ENCODE measurements at regions not wholly inside any gene's neighbourhood (a gene's known extent, or its start where the extent isn't known, plus 50 kb on each side); places are given as distances from the start of the nearest gene placed in this dataset.
"Not testable (repeated sequence)": the region's sequence is repeated elsewhere in the genome, so short reads cannot be mapped to it uniquely, and the experiment has no call there.

DNA sequence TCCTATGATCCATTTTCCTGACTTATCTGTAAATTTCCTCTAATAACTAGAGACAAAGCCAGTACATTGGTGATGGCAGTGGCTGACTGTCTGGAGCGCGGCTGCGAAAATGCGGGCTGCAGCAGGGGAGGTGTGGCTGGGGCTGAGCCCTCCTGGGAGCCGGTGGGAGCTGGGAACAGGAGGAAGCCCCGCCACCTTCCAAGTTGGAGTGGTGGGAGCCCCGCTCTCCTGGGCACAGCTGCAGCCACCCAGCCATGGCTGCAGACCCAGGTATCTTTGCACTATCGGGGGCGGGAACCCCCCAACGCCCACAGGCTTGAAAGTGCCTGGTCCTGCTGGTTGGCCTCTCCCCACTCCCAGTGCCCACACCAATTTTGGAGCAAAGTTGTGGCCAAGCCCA is 633.0 kb upstream of the TMEFF2 start:
- DNase-seq, result no peak

DNA sequence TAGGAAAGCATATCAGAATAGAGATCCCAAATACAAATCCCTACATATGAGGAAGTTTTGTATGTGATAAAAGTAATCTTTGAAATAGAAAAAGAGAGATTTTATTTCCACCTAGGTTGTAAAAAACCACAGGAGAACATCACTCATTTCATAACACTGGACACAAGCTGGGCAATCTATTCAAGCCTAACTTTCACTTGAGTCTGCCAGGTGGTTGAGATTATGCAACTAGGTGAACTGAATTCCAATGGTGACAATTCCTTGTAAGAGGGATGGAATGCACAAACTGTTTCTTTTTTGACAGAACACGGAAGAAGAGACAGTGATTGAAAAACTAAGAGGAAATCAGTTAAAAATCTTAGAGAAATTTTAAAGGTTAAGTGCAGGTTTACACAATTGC is 619.6 kb upstream of the TMEFF2 start:
- no peak for DNase-seq

DNA sequence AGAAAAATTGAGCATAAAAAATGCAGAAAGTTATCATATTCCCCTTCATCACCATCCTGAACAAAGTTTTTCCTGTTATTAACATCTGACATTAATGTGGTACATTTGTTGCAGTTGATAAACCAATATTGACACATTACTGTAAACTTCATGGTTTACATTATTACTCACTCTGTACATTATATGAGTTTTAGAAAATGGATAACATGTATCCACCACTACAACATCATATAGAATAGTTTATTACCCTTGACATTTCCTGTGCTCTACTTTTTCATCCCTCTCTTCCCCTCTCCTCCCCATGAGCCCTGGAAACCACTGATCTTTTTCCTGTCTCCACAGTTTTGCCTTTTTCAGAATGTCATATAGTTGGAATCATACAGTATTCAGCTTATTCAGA is 618.6 kb upstream of the TMEFF2 start:
- no peak for DNase-seq

DNA sequence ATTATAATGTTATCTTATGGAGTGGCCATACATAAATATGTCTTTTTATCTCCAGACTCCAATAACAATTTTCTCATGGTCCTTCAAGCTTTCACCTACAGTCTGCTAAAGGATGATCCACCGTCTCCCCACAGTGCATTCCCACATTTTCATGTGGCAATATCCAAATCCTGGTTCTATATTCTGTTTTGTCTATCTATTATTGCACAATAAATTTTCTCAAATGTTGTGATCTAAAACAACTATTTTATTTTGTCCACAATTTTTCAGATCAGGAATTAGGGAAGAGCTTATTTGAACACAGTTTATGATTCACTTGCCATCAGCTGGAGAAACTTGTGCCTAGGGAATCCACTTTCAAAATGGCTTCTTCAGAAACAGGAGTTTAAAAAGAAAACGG is 614.4 kb upstream of the TMEFF2 start:
- no peak for DNase-seq

DNA sequence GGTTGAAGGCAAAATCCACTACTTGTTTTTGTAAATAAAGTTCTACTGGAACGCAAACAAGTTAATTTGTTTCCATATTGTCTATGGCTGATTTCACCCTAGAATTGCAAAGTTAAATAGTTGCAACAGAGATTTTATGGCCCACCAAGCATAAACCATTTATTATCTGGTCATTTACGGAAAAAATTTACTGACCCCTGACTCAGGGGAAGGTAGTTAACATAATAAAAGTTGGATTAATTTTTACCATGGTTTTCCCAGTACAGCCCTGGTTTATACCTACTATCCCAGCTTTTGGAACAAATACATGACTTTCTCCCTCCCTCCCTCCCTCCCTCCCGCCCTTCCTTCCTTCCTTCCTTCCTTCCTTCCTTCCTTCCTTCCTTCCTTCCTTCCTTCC is 588.9 kb upstream of the TMEFF2 start:
- no peak for DNase-seq

DNA sequence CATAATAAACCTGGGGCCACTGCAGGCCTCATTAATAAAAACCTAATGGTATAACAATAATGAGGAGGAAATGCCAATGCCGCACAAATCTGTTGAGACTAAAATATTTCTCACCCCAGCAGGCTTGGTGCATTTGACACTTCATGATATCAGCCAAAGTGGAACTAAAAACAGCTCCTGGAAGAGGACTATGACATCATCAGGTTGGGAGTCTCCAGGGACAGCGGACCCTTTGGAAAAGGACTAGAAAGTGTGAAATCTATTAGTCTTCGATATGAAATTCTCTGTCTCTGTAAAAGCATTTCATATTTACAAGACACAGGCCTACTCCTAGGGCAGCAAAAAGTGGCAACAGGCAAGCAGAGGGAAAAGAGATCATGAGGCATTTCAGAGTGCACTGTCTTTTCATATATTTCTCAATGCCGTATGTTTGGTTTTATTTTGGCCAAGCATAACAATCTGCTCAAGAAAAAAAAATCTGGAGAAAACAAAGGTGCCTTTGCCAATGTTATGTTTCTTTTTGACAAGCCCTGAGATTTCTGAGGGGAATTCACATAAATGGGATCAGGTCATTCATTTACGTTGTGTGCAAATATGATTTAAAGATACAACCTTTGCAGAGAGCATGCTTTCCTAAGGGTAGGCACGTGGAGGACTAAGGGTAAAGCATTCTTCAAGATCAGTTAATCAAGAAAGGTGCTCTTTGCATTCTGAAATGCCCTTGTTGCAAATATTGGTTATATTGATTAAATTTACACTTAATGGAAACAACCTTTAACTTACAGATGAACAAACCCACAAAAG is 580.9 kb upstream of the TMEFF2 start:
- DNase-seq, result no peak

DNA sequence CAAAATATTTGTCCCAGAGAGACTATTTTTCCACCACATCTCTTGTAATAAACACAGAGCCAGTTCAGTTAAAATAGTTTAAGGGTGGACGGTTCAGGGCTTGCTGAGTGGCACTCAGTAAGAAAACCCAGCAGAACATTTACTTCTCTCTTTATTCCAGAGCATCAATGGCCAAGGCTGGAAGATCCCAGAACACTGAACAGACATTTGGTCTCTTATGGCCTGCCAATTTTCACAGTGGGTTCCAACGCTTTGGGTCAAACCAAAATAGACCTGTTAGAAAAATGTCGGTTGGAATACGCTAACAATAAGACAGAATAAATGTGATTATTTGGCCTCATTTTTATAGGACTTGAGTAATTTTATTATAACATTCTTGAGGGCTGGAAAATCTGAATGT is 580.3 kb upstream of the TMEFF2 start:
- no peak for DNase-seq

DNA sequence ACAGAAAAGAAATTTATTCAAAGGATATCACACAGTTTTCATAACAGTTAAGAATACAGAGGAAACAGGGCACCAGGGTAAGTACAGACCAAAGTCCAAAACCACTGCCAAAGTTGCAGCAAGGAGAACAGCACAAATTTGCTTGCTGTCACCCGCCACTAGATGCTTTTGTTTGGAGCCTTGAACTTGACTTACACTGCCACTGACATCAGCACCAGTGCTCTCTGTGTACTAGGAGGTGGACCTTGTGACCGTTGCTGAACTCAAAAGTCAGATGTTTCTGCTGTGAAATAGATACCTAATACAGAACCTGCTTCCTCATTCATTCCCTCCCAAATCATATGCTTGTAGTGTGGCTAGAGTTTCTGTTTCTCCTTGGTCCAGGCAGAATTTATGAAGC is 578.3 kb upstream of the TMEFF2 start:
- DNase-seq, result no peak

DNA sequence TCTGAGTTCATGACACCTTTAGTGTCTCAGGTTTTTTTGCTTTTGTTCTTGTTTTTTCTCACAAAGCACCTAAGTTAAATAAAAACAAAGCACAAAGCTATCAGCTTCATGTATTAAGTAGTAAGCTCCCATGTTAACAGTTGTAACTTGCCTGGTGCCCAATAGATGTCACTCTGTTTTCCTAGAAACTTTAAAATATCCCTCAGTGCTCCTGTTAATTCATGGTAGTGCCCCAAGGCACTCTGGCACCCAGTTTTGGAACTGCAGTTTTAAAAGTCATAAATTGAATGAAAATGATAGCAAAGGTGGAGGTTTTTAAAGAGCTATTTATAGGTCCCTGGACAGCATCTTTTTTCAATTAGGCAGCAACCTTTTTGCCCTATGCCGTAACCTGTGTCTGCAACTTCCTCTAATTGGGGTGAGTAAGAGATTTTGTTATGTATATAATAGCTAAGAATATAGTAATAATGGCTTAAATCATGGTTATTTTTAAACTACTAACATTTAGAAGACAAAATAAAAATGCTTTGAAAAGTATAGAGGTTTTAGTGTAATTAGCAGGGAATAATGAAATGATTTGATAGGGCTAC is 555.0 kb upstream of the TMEFF2 start:
- no peak for DNase-seq

DNA sequence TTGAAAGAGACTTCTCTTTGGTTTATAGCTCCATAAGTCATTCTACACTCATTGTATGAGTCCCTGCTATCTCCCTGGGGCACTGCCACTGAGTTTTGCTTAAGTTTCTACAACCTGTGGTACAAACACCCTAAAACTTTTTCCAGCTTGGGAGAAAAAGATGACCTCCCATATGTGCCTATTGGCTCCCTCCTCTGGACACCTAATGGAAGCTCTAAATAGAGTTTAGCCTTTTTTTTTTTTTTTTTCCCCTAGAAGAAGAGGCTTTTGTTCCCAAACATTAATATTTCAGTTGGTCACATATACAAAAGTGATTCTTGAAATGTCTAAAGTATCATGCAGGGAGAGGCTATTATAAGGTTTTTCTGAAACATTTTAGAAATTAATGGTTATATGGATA is 547.2 kb upstream of the TMEFF2 start:
- no peak for DNase-seq

DNA sequence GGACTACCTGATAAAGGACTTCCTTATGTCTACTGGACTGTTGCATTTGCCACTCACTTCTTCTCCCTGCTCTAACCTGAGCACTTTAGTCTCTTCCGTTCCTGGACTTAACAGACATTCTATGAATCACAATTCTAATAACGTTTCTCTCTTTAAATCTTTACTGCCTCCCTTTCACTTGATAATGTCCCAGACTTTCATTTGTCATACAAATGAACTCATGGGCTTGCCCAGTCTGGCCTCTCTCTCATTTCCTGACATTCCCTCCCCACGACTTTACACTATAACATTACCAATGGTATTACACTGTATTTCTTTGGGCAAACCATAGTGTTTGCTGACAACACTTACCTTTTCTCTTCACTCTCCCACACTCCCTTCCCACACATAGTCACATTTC is 540.7 kb upstream of the TMEFF2 start:
- no peak for DNase-seq

DNA sequence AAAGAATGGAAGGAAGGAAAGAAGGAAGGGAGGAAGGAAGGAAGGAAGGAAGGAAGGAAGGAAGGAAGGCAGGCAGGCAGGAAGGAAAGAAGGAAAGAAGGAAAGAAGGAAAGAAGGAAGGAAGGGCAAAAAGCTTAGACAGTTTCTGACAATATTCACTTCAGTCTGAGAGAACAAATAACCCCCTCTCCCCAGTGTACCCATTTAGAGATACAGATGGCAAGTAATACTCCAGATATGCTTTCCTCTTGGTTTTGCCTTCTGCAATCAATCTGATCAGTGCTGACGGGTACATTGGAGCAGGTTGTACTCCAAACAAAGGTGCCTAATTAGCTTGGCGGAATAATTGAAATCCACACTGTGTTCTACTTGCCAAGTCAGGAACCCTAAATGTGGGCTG is 534.6 kb upstream of the TMEFF2 start:
- no peak for DNase-seq

DNA sequence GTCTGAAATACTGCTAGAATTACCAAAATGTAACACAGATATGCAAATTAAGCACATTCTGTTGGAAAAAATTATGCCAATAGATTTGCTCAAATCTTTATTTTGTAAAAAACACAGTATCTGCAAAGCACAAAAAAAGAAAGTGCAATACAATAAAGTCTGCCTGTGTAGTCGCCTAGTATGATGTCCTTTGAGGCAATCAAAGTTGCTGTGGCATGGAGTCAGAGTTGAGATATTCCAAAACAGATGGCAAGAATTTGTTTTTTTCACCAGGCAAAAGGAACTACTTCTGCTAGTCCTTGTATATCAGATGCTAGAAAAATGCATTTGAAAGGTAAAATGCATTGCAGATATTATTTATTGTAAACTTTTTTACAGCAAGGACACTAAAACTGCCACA is 531.3 kb upstream of the TMEFF2 start:
- no peak for DNase-seq

DNA sequence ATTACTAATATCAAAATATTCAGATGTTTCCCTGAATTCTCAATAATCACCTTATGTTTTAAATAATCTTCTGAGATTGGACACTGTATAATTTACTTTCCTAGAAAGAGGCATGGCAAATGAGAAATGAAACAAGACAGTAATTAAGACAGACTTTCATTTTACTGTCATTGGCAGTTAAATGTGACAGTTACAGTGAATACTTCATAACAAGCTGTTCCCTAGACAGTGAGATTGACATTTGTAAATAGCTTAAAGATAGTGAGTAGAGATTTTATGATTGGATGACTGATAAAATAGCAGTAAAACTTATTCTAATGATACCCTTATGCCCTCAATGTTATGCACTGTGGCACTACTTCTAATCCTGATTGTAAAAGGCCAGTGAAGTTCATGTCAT is 524.9 kb upstream of the TMEFF2 start:
- DNase-seq, result no peak

DNA sequence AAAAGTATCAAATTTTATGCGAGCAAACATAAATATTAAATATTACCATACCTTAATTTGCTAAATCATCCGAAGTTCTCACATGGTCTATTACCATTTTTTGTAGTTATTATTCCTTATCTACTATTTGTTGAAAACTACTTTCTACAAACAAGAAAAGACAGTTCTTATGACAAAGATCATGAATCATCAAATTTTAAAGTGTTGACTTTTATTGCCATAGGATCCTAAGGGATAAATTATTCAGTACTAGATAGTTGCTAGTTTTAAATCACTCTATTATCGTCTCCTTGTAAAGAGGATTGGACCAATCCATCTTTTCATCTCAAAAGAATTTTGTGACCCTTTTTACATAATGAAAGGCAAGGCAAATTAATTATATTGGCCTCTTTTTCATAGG is 523.6 kb upstream of the TMEFF2 start:
- DNase-seq, result no peak

DNA sequence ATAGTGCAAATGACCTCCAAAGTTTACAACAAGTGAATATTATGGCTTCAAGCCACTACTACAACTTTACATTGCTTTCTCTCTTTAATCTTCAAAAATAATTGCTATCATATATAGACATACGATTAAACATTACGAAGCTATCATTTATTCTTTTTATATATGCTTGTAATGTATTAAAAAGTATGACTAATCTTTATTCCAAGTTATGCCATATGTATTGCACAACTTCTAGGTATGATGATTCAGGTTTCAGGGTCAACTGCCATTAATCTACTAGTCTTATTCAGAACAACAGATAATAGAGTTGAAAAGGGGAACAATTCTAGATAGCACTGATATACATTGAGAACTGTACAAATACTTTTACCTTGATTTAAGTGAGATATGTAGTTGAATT is 506.2 kb upstream of the TMEFF2 start:
- no peak for DNase-seq

DNA sequence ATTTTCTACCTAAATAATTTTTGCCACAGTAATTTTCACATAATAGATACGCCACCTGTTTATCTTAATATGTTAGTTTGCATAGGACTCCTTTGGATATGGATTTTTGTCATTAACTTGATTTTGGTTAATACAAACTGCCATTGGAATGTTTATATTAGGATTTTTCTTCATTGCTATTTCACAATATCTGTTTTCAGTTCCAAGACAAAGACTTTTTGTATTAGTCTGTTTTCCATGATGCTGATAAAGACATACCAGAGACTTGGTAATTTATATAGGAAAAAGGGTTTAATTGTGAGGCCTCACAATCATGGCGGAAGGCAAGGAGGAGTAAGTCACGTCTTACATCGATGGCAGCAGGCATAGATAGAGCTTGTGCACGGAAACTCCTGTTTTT is 503.1 kb upstream of the TMEFF2 start:
- DNase-seq, result no peak

DNA sequence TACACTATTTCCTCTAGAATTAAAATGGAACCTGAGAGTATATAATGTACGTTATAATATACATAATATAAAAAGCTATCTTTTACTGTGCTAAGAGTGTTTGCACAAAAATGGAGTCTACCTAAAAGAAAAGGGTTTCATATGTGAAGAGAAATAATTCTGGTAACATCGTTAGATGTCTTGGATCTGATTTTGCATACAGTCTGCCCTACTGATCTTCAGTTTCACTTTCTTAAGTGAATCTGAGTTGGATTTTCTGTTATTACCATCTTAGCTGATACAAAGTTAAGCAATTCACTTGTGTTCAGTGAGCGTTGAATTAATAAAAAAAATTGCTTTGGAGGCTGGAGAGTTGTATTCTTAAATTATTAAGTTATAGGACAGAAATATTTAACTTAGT is 502.1 kb upstream of the TMEFF2 start:
- DNase-seq, result no peak

DNA sequence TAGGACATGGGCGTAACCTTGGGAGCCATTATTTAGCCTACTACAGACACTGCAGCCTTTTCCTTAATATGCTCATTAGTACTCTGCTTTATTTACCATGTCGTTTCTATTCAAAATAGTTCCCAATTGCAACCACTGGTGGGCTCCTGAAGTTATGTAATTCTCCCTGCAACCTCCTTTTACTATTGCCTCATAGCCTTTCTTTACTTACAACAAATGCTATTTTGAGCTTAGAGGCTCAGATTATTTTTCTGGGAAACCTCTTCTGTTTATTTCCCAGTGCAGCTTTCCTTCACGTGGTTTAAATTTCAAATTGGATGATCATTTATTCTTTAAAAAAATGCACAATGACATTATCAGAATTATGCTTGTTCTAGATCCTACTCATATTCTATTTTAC is 492.3 kb upstream of the TMEFF2 start:
- no peak for DNase-seq

DNA sequence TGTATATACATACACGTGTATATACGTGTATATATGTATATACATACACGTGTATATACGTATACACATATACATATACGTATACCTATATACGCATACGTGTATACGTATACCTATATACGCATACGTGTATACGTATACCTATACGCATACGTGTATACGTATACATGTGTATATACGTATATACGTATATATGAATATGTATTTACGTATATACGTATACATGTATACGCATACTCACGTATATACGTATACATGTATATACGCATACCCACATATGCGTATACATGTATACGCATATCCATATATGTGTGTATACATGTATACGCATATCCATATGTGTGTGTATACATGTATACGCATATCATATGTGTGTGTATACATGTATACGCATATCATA is 487.8 kb upstream of the TMEFF2 start:
- not testable (repeated sequence) for DNase-seq

DNA sequence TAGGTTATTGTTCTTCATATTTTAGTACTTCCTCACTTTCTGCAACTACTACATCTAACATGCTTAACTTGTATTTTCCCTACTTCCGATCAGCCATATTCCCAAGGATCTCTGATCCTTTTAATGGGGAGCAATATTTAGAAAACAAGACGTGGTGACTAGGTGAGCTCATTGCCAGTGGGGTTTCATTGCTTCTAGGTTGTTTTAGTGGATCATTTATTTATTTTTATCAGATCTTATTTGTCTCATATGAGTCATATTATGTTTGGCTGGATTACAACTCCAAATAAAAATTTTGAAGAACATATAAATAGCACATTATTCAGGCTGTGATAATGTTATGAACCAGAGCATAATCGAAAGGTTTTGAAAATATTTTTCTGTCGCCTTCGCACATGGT is 480.9 kb upstream of the TMEFF2 start:
- DNase-seq, result no peak

DNA sequence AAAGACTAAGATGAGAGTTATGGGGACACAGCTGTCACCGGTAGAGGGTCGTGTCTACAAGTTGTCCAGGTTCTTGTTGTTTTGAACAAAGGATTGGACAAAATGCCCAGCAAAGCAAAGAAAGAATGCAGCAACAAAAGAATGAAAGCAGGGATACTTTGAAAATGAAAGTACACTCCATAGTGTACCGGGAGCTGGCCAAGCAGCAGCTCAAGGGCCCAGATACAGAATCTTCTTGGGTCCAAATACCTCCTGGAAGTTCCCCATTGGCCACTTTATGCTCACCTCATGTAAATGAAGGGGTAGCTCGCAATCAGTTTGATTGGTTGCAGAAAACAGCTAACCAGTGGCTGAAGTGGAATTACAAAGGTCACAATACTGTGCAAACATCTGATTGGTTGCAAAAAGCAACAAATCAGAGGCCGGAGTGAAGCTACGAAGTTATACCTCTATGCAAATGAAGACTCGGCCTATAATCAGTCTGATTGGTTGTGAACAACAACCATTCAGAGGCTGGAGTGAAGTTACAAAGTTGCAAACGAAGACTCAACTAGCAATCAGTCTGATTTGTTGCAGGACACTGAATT is 474.9 kb upstream of the TMEFF2 start:
- no peak for DNase-seq

DNA sequence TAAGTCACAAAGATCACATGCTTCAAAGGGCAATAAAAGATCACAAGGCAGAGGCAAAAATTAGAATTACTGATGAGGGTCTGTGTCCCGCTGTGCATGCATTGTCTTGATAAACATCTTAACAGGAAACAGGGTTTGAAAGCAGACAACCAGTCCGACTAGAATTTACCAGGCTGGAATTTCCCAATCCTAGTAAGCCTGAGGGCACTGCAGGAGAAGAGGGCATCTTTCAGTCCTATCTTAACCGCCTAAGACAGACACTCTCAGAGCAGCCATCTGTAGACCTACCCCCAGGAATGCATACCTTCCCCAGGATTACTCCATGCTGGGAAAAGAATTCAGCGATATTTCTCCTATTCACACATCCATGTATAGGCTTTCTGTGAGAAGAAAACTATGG is 465.8 kb upstream of the TMEFF2 start:
- DNase-seq, result not testable (repeated sequence)

DNA sequence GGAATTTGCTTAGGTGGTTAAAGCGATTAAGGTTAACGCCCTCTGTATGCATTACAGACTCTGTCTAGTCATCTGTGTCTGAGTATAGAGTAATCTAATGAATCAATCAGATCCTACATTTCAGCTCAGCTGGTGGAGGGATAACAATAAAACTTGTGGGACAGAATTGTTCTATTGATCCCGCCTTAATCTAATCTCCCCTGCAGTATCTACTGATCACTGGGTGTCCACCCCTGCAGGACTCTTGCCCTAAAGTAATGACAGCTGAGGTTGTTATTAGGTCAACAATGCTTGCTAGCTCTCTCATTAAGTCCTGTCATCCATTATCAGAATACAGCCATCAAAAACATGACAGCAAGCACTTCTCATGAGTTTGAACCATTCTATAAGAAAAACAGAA is 462.6 kb upstream of the TMEFF2 start:
- no peak for DNase-seq

DNA sequence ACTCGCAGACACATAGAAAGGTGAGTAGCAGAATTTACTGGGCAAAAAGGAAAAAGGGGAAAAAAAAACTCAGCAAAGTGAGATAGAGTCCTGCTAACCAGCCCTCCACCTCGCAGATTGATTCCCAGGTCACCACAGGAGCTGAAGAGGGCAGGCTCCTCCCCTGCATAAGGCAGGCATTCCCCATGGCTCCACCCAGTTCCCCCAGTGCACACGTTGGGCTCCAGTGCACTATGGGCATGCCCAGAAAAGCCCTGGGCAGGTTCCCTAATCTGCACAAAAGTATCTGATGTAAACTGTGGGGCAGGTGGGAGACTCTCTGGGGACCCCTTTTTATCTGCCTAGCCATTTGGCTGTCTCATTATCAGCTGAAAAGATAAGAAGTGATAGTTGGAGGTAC is 461.2 kb upstream of the TMEFF2 start:
- DNase-seq, result no peak

Measured in activated CD4-positive, alpha-beta T cell treated with anti-CD3 and anti-CD28 coated beads for 1 hour (primary cell).